HTR-8/SVneo (cell line): ENCODE measurements at regions not wholly inside any gene's neighbourhood (a gene's known extent, or its start where the extent isn't known, plus 50 kb on each side); places are given as distances from the start of the nearest gene placed in this dataset.
A peak's percentile ranks its signal among the peaks of the same experiment; 100 is the strongest.
"Not testable (repeated sequence)": the region's sequence is repeated elsewhere in the genome, so short reads cannot be mapped to it uniquely, and the experiment has no call there.

Experiments
- DNase-seq: peaks from one replicate; pipeline ENCODE4 v3.0.0; 2011; ENCODE audit warnings: low spot score, mixed read lengths; ENCODE audit not compliant: insufficient read length
- FAIRE-seq: peaks from 2 replicates; lab custom pipeline; 2011; peaks lifted over from hg19 to GRCh38; lab: Jason Lieb, UNC

- DNase-seq (no peak), FAIRE-seq (no peak)
Measured at GRCh38 chr10:35875016-35875676, 233.1 kb upstream of the FZD8 start.

- no peak for FAIRE-seq
Measured at GRCh38 chr10:35874311-35875015, 232.4 kb upstream of the FZD8 start.

GRCh38 chr10:35872671-35873070 lies 230.6 kb upstream of the FZD8 start:
- FAIRE-seq (no peak), DNase-seq (no peak)

More at GRCh38 chr10:35874311-35875015, 232.4 kb upstream of the FZD8 start:
- DNase-seq = no peak

- DNase-seq (no peak), FAIRE-seq (peak; percentile 16)
Measured at GRCh38 chr10:35870665-35871310, 228.7 kb upstream of the FZD8 start.

GRCh38 chr10:35858676-35859283 lies 216.7 kb upstream of the FZD8 start:
- not testable (repeated sequence) for DNase-seq, FAIRE-seq

- no peak for FAIRE-seq
- no peak for DNase-seq
Measured at GRCh38 chr10:35857860-35858259, 215.8 kb upstream of the FZD8 start.

- DNase-seq (no peak), FAIRE-seq (peak; percentile 4)
Measured at GRCh38 chr10:35855155-35855947, 213.3 kb upstream of the FZD8 start.

- FAIRE-seq = no peak
Measured at GRCh38 chr10:35854661-35855060, 212.6 kb upstream of the FZD8 start.

GRCh38 chr10:35852721-35853120 lies 210.6 kb upstream of the FZD8 start:
- FAIRE-seq (no peak), DNase-seq (no peak)

More at GRCh38 chr10:35854661-35855060, 212.6 kb upstream of the FZD8 start:
- no peak for DNase-seq

- DNase-seq = no peak
- FAIRE-seq = no peak
Measured at GRCh38 chr10:35848412-35848811, 206.3 kb upstream of the FZD8 start.

GRCh38 chr10:35844686-35845085 lies 202.6 kb upstream of the FZD8 start:
- DNase-seq (no peak), FAIRE-seq (no peak)

GRCh38 chr10:35843524-35844181 lies 201.6 kb upstream of the FZD8 start:
- FAIRE-seq = no peak
- DNase-seq = no peak

- DNase-seq (no peak), FAIRE-seq (no peak)
Measured at GRCh38 chr10:35838054-35838453, 196.0 kb upstream of the FZD8 start.

- DNase-seq = no peak
- no peak for FAIRE-seq
Measured at GRCh38 chr10:35835545-35835944, 193.4 kb upstream of the FZD8 start.

- FAIRE-seq = peak; percentile 44
- no peak for DNase-seq
Measured at GRCh38 chr10:35834877-35835494, 192.9 kb upstream of the FZD8 start.

- DNase-seq (no peak), FAIRE-seq (no peak)
Measured at GRCh38 chr10:35827783-35828182, 185.7 kb upstream of the FZD8 start.

- FAIRE-seq = no peak
- DNase-seq = no peak
Measured at GRCh38 chr10:35824704-35825103, 182.6 kb upstream of the FZD8 start.

- FAIRE-seq (no peak), DNase-seq (no peak)
Measured at GRCh38 chr10:35822316-35822715, 180.2 kb upstream of the FZD8 start.

- DNase-seq = no peak
- FAIRE-seq = no peak
Measured at GRCh38 chr10:35821339-35821911, 179.3 kb upstream of the FZD8 start.
